ENCODE measurements at regions not wholly inside any gene's neighbourhood (a gene's known extent, or its start where the extent isn't known, plus 50 kb on each side); places are given as distances from the start of the nearest gene placed in this dataset.

DNA sequence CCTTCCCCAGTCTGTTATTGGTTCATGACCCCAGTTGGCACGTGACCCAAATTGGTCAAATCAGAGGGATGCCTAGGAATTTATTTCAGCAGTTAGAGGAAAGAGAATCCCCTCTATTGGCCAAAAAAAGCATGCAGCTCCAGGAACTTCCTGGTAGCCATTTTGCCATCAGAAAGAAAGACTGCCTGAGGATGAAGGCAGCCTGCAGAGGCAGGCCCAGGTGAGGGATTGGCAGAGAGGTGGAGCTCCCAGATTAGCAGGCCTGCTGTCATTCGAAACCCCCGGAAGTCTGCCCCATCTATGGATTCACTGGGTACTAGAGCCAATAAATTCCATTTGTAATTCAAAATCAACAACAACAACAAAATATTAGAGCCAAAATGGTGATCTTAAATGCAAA is 207.6 kb downstream of the CWF19L2 start:
- no peak overlapping the region for H3K27ac ChIP-seq
- H3K4me1 ChIP-seq (ENCODE audit: insufficient read depth) = no peaks in the 10 kb centered on the region
- WGBS, 2 experiments (ENCODE audit: low coverage in 1 of 2, low lambda C conversion rate in 2 of 2, missing lambda C conversion rate in 2 of 2) = 20 to 24% methylated on average over 3 of the region's 3 CpGs
- no peaks in the 10 kb centered on the region for H4K20me1 ChIP-seq (ENCODE audit: insufficient read depth)
- H3K9me3 ChIP-seq (ENCODE audit: low read depth) = no peaks in the 10 kb centered on the region
- H3K9ac ChIP-seq = no peak overlapping the region
- H3F3A ChIP-seq (ENCODE audit: insufficient read depth) = no peaks in the 10 kb centered on the region
- no peak for DNase-seq
- H3K27me3 ChIP-seq (replicated peaks; ENCODE audit: insufficient read depth) = no peaks in the 10 kb centered on the region
- H3K9me2 ChIP-seq (ENCODE audit: insufficient read depth) = no peaks in the 10 kb centered on the region
- H3K4me2 ChIP-seq (ENCODE audit: unreplicated experiment) = no peak overlapping the region
- H3K4me3 ChIP-seq = no peak overlapping the region
- TF ChIP-seq EZH2 (IDR thresholded peaks at IDR 0.05; ENCODE audit: insufficient read depth, poor library complexity, severe bottlenecking) = no peak
- no peak for TF ChIP-seq EZH2phosphoT487 (IDR thresholded peaks at IDR 0.05; ENCODE audit: insufficient read depth, low read depth)
- H3K36me3 ChIP-seq (ENCODE audit: low read depth) = no peaks in the 10 kb centered on the region
- H2AFZ ChIP-seq = no peak overlapping the region
- in situ Hi-C loops (cut with MboI) = no loop called here
- H3K79me2 ChIP-seq (ENCODE audit: insufficient read depth) = no peaks in the 10 kb centered on the region

DNA sequence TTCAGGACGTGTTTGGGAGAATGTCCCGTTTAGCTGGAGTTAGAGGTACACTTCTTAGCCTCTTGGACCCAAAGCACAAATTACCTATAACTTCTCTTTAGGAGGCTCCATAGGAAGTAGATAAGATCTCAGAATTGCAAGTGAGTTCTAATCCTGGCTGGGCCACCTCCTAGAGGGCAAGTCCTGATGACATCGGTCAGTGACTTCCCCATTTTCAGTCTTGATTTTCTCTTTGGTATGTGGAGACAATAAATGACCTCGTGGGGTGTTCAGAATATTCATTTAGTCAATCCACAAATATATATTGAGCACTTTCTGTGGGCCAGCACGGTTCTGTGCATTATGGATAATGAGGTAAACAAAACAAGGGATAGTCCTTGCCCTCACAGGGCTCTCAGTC is 208.6 kb downstream of the CWF19L2 start:
- WGBS, 2 experiments (ENCODE audit: low coverage in 1 of 2, low lambda C conversion rate in 2 of 2, missing lambda C conversion rate in 2 of 2) = 23 to 28% methylated on average over 5 of the region's 5 CpGs
- Histone ChIP-seq H3K27me3 (replicated peaks; ENCODE audit: insufficient read depth) (no peaks in the 10 kb centered on the region), H3K79me2 (ENCODE audit: insufficient read depth) (no peaks in the 10 kb centered on the region), H3K27ac (no peak overlapping the region), H3F3A (ENCODE audit: insufficient read depth) (no peaks in the 10 kb centered on the region), H4K20me1 (ENCODE audit: insufficient read depth) (no peaks in the 10 kb centered on the region), H3K4me1 (ENCODE audit: insufficient read depth) (no peaks in the 10 kb centered on the region), H3K9ac (no peak overlapping the region), H3K9me3 (ENCODE audit: low read depth) (no peaks in the 10 kb centered on the region), H3K36me3 (ENCODE audit: low read depth) (no peaks in the 10 kb centered on the region), H3K9me2 (ENCODE audit: insufficient read depth) (no peaks in the 10 kb centered on the region), H3K4me3 (no peak overlapping the region), H3K4me2 (ENCODE audit: unreplicated experiment) (no peak overlapping the region), H2AFZ (no peak overlapping the region)
- in situ Hi-C loops (cut with MboI) = no loop called here
- no peak for DNase-seq
- TF ChIP-seq EZH2phosphoT487 (IDR thresholded peaks at IDR 0.05; ENCODE audit: insufficient read depth, low read depth) (no peak), EZH2 (IDR thresholded peaks at IDR 0.05; ENCODE audit: insufficient read depth, poor library complexity, severe bottlenecking) (no peak)

GRCh38 chr11:107247167-107247861 is 210.3 kb downstream of the CWF19L2 start:
- Histone ChIP-seq H4K20me1 (ENCODE audit: insufficient read depth) (no peaks in the 10 kb centered on the region), H3K4me2 (ENCODE audit: unreplicated experiment) (no peak overlapping the region), H3F3A (ENCODE audit: insufficient read depth) (no peaks in the 10 kb centered on the region), H3K79me2 (ENCODE audit: insufficient read depth) (no peaks in the 10 kb centered on the region), H3K27ac (no peak overlapping the region), H3K36me3 (ENCODE audit: low read depth) (no peaks in the 10 kb centered on the region), H2AFZ (no peak overlapping the region), H3K9me3 (ENCODE audit: low read depth) (no peaks in the 10 kb centered on the region), H3K27me3 (replicated peaks; ENCODE audit: insufficient read depth) (no peaks in the 10 kb centered on the region), H3K9ac (no peak overlapping the region), H3K9me2 (ENCODE audit: insufficient read depth) (no peaks in the 10 kb centered on the region), H3K4me3 (no peak overlapping the region), H3K4me1 (ENCODE audit: insufficient read depth) (no peaks in the 10 kb centered on the region)
- no peak for DNase-seq
- in situ Hi-C loops (cut with MboI) = no loop called here
- WGBS, 2 experiments (ENCODE audit: low coverage in 1 of 2, low lambda C conversion rate in 2 of 2, missing lambda C conversion rate in 2 of 2) = 2 to 3% methylated on average over 4 of the region's 4 CpGs
- TF ChIP-seq EZH2 (IDR thresholded peaks at IDR 0.05; ENCODE audit: insufficient read depth, poor library complexity, severe bottlenecking) (no peak), EZH2phosphoT487 (IDR thresholded peaks at IDR 0.05; ENCODE audit: insufficient read depth, low read depth) (no peak)

DNA sequence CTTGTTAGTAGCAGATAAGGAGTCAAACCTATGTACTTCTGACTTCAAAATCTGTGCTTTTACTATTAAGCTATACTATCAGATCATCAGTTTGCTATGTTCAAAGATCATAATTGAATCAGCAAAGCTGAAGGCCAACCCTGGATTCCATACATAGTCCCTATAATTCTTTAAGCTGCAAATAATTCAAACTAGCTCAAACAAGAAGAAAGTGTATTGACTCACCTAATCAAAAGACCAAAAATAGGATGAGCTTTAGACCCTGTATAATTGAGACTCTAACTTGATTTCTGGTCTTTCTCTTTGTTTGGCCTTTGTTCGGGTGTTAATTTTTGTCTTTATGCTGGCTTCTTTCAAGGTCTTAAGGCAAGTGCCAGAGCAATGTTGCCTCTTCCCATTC is 213.7 kb downstream of the CWF19L2 start:
- Histone ChIP-seq H2AFZ (no peak overlapping the region), H3K9ac (no peak overlapping the region), H3F3A (ENCODE audit: insufficient read depth) (no peaks in the 10 kb centered on the region), H3K27ac (no peak overlapping the region), H3K79me2 (ENCODE audit: insufficient read depth) (no peaks in the 10 kb centered on the region), H3K27me3 (replicated peaks; ENCODE audit: insufficient read depth) (no peaks in the 10 kb centered on the region), H3K9me3 (ENCODE audit: low read depth) (no peaks in the 10 kb centered on the region), H3K9me2 (ENCODE audit: insufficient read depth) (no peaks in the 10 kb centered on the region), H3K4me1 (ENCODE audit: insufficient read depth) (no peaks in the 10 kb centered on the region), H3K4me3 (no peak overlapping the region), H3K36me3 (ENCODE audit: low read depth) (no peaks in the 10 kb centered on the region), H4K20me1 (ENCODE audit: insufficient read depth) (no peaks in the 10 kb centered on the region), H3K4me2 (ENCODE audit: unreplicated experiment) (no peak overlapping the region)
- WGBS, 2 experiments (ENCODE audit: low coverage in 1 of 2, low lambda C conversion rate in 2 of 2, missing lambda C conversion rate in 2 of 2) = 22 to 40% methylated on average over 1 of the region's 1 CpG
- TF ChIP-seq EZH2phosphoT487 (IDR thresholded peaks at IDR 0.05; ENCODE audit: insufficient read depth, low read depth) = no peak
- no peak for TF ChIP-seq EZH2 (IDR thresholded peaks at IDR 0.05; ENCODE audit: insufficient read depth, poor library complexity, severe bottlenecking)
- no peak for DNase-seq
- in situ Hi-C loops (cut with MboI) = no loop called here

DNA sequence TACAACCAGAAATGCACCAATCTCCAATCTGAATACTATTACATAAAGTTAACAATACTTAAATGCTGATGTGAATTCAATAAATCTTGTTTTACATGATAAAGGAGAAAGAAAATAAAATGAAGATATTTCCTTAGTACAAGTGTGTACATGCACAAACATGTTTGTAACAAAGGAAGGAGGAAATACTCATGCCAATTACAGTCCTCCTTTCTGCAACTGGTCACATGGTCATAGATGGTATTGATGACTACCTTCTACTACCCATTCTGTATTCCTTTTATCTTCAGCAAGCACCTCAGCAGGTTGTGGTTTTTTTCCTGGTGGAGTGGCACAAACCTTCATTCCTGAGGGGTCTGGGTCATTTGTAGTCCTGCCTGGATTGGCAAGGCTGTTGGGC is 214.2 kb upstream of the GUCY1A2 start:
- no peak overlapping the region for H3K27ac ChIP-seq
- H2AFZ ChIP-seq = no peak overlapping the region
- DNase-seq = no peak
- no peaks in the 10 kb centered on the region for H3K79me2 ChIP-seq (ENCODE audit: insufficient read depth)
- no peaks in the 10 kb centered on the region for H3K27me3 ChIP-seq (replicated peaks; ENCODE audit: insufficient read depth)
- H3K4me2 ChIP-seq (ENCODE audit: unreplicated experiment) = no peak overlapping the region
- no peaks in the 10 kb centered on the region for H3K4me1 ChIP-seq (ENCODE audit: insufficient read depth)
- in situ Hi-C loops (cut with MboI) = no loop called here
- no peak for TF ChIP-seq EZH2 (IDR thresholded peaks at IDR 0.05; ENCODE audit: insufficient read depth, poor library complexity, severe bottlenecking)
- no peak for TF ChIP-seq EZH2phosphoT487 (IDR thresholded peaks at IDR 0.05; ENCODE audit: insufficient read depth, low read depth)
- H3F3A ChIP-seq (ENCODE audit: insufficient read depth) = no peaks in the 10 kb centered on the region
- no peak overlapping the region for H3K4me3 ChIP-seq
- H3K9me3 ChIP-seq (ENCODE audit: low read depth) = no peaks in the 10 kb centered on the region
- H3K9me2 ChIP-seq (ENCODE audit: insufficient read depth) = no peaks in the 10 kb centered on the region
- H4K20me1 ChIP-seq (ENCODE audit: insufficient read depth) = no peaks in the 10 kb centered on the region
- H3K36me3 ChIP-seq (ENCODE audit: low read depth) = no peaks in the 10 kb centered on the region
- H3K9ac ChIP-seq = no peak overlapping the region
